AG04450 (cell line): ENCODE measurements at regions not wholly inside any gene's neighbourhood (a gene's known extent, or its start where the extent isn't known, plus 50 kb on each side); places are given as distances from the start of the nearest gene placed in this dataset. TPM values are rescaled to one million over a fixed set of nuclear protein-coding genes. Genes with fewer than 3 reads are reported as not detected.

Source experiments
- CTCF ChIA-PET: fragments of 300-600, 350-600 bp; formaldehyde crosslinking; extraction: SDS; loops from one replicate; lab custom pipeline; 2022; ENCODE audit warnings: antibody characterized with exemption, inconsistent platforms; lab: Charles Lee
- POLR2A ChIA-PET: fragments of 350-600 bp; formaldehyde crosslinking; extraction: SDS; loops from one replicate; lab custom pipeline; 2021; ENCODE audit warnings: antibody characterized with exemption, inconsistent platforms; lab: Yijun Ruan, JAX
- DNase-seq: peaks from one replicate; pipeline ENCODE4 v3.0.0-alpha.2; 2011; ENCODE audit warnings: low read depth, low spot score
- H3K27ac ChIP-seq: one replicate; pipeline ENCODE4 v1.5.1; 2012; ENCODE audit warnings: low read depth, low read length, control low read depth
- H3K27me3 ChIP-seq: one replicate; pipeline ENCODE4 v1.6.0; 2012; ENCODE audit warnings: low read length; ENCODE audit not compliant: control insufficient read depth, insufficient read depth
- H3K4me3 ChIP-seq: 2 replicates; pipeline ENCODE4 v1.5.1; 2011; ENCODE audit warnings: mild to moderate bottlenecking, low read depth, low read length, control low read depth
- H3K9me3 ChIP-seq: 2 replicates; pipeline ENCODE4 v1.5.1; 2012; ENCODE audit warnings: low read length; ENCODE audit not compliant: control insufficient read depth, insufficient read depth
- small RNA-seq: library from RNA; depleted of rRNA; stranded (forward); fragments of <200 nt; gene quantifications from one replicate; pipeline ENCODE3, GENCODE V24; 2012; ENCODE audit warnings: low read depth; ENCODE audit not compliant: insufficient read length
- TF ChIP-seq, protein P1 (sequence below): IDR thresholded peaks from 2 replicates; pipeline ENCODE4 v1.5.1; 2011; ENCODE audit warnings: low read depth, low read length, control low read depth, inconsistent platforms

DNA sequence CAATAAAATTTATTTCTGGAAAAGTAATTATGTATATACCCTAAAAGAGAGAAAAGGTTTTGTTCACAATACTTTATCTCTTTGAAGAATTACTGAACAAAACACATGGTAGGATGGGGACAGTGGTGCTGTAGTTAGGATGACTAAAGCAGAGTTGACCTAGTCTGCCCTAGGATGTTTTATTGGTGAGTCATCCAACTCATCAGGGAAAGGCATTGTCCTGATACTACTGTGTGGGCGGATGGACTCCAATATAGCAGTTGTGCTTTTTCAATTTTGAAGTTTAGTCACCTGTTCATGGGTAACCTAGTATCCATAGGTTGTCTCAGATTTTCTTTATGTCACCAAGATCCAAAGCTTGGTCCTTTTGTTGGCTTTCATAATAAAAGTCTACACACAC, 53.3 kb upstream of the EYS start:
- Histone ChIP-seq H3K27ac (no peak overlapping the region), H3K4me3 (no peak overlapping the region), H3K9me3 (peaks cover 2% of the 10 kb centered on the region; the same call in 1 of the 2 replicates), H3K27me3 (no peaks in the 10 kb centered on the region)
- ChIA-PET POLR2A (no interaction called here), CTCF (no interaction called here)
- no peak for DNase-seq
- TF ChIP-seq, protein P1, sequence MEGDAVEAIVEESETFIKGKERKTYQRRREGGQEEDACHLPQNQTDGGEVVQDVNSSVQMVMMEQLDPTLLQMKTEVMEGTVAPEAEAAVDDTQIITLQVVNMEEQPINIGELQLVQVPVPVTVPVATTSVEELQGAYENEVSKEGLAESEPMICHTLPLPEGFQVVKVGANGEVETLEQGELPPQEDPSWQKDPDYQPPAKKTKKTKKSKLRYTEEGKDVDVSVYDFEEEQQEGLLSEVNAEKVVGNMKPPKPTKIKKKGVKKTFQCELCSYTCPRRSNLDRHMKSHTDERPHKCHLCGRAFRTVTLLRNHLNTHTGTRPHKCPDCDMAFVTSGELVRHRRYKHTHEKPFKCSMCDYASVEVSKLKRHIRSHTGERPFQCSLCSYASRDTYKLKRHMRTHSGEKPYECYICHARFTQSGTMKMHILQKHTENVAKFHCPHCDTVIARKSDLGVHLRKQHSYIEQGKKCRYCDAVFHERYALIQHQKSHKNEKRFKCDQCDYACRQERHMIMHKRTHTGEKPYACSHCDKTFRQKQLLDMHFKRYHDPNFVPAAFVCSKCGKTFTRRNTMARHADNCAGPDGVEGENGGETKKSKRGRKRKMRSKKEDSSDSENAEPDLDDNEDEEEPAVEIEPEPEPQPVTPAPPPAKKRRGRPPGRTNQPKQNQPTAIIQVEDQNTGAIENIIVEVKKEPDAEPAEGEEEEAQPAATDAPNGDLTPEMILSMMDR: no peak

Small RNA genes lying in the stretch of these regions (small RNA-seq; reads per million reads assigned to genes)
- not detected for gene RF00019
- not detected for gene RF00571
- gene RNA5SP208: not detected
- gene RNU6-280P: not detected
- not detected for gene RNU7-66P
